Kidney (tissue), 13 donors: ENCODE measurements at regions not wholly inside any gene's neighbourhood (a gene's known extent, or its start where the extent isn't known, plus 50 kb on each side); places are given as distances from the start of the nearest gene placed in this dataset.
A peak's percentile ranks its signal among the peaks of the same experiment; 100 is the strongest.

ENCODE experiments used
- DNase-seq, 5 donors: peaks; one replicate each; pipeline ENCODE4 v3.0.0-alpha.2; 2013 to 2020
- FAIRE-seq: peaks from 2 replicates; lab custom pipeline; 2012; peaks lifted over from hg19 to GRCh38; lab: Jason Lieb, UNC
- H3K27ac ChIP-seq, 2 donors: one replicate each; pipeline ENCODE4 v1.7.0; 2013; ENCODE audit warnings: low read depth in 2 of 2, low read length in 2 of 2, inconsistent platforms in 1 of 2
- H3K27me3 ChIP-seq: one replicate; pipeline ENCODE4 v1.7.1; 2013; ENCODE audit warnings: low read length, inconsistent platforms; ENCODE audit not compliant: control insufficient read depth, insufficient read depth
- H3K36me3 ChIP-seq, 3 donors: one replicate each; pipeline versions ENCODE4 v1.7.0 to v1.7.1; 2013; ENCODE audit warnings: low read length in 3 of 3, control low read depth in 1 of 3, inconsistent platforms in 1 of 3; ENCODE audit not compliant: insufficient read depth in 3 of 3, control insufficient read depth in 2 of 3
- H3K4me1 ChIP-seq, 3 donors: one replicate each; pipeline versions ENCODE4 v1.7.0 to v1.7.1; 2013; ENCODE audit warnings: low read length in 3 of 3, inconsistent platforms in 1 of 3, low read depth in 1 of 3; ENCODE audit not compliant: control insufficient read depth in 2 of 3, insufficient read depth in 2 of 3
- H3K4me3 ChIP-seq, 3 donors: one replicate each; pipeline versions ENCODE4 v1.7.0 to v1.8.1; 2013; ENCODE audit warnings: low read length in 3 of 3, control low read depth in 1 of 3, inconsistent platforms in 1 of 3
- H3K9ac ChIP-seq, 3 donors: one replicate each; pipeline versions ENCODE4 v1.7.0 to v1.7.1; 2013; ENCODE audit warnings: low read length in 3 of 3, control low read depth in 1 of 3, inconsistent platforms in 1 of 3
- H3K9me3 ChIP-seq, 3 donors: one replicate each; pipeline versions ENCODE4 v1.7.0 to v1.7.1; 2013; ENCODE audit warnings: low read length in 3 of 3, control low read depth in 1 of 3, inconsistent platforms in 1 of 3; ENCODE audit not compliant: control insufficient read depth in 2 of 3, insufficient read depth in 1 of 3
- CTCF ChIP-seq: IDR thresholded peaks from 3 replicates; pipeline ENCODE4 v1.5.1; 2012; ENCODE audit warnings: mild to moderate bottlenecking, moderate library complexity, borderline replicate concordance; ENCODE audit not compliant: insufficient read depth; ENCODE audit errors: extremely low read depth
- intact Hi-C: fragments of 100-400 bp; cut with DNase I; formaldehyde crosslinking; loops from one replicate; pipeline ENCODE4 v1.11.1; 2022
- donor health status: control.
- donor health status: control.
- donor health status: control.
- donor health status: control.
- donor health status: control.
- donor health status: DM: yes; HTN: yes; CAD: no.
- donor health status: Normal renal cell carcinoma (clear cell type).

GRCh38 chr13:79937771-79938216, 403.1 kb downstream of the SPRY2 start:
- FAIRE-seq = no peak
- intact Hi-C loops = no loop called here
- no peak for TF ChIP-seq CTCF
- no peak overlapping the region for H3K9ac ChIP-seq
- DNase-seq = peak in 1 of 5 donors; percentile 15
- no peaks in the 10 kb centered on the region for H3K36me3 ChIP-seq
- H3K27me3 ChIP-seq = no peaks in the 10 kb centered on the region
- H3K4me3 ChIP-seq = no peak overlapping the region
- H3K9me3 ChIP-seq = no peaks in the 10 kb centered on the region
- H3K4me1 ChIP-seq = peaks cover 2 to 6% (median 5%) of the 10 kb centered on the region in 3 donors
- H3K27ac ChIP-seq = no peak overlapping the region

DNA sequence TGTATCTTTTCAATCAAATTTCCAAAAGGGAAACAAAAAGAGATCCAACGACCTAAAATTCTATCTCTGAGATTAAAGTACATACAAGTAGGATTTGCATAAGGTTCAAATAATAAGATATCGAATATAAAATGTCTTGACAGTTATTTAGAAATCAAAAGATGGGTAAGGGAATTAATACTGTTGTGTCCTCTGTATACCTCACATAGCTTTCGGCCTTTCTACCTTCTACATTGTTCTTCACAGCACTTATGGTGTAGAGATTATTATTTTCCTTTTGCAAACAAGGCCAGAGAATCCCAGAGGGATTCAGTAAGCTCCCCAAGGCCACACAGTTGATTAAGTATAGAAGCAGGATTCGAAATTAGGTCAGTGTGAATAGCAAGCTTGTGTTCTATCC, 403.6 kb downstream of the SPRY2 start:
- no peak for TF ChIP-seq CTCF
- Histone ChIP-seq H3K27me3 (no peaks in the 10 kb centered on the region), H3K9me3 (no peaks in the 10 kb centered on the region), H3K27ac (peak overlapping the region; percentile 79), H3K36me3 (no peaks in the 10 kb centered on the region), H3K4me3 (no peak overlapping the region), H3K9ac (no peak overlapping the region), H3K4me1 (peaks cover 2 to 6% (median 5%) of the 10 kb centered on the region in 3 donors)
- intact Hi-C loops = no loop called here
- FAIRE-seq (no peak), DNase-seq (no peak)

- Histone ChIP-seq H3K27ac (peak overlapping the region; percentile 79 to 84), H3K4me3 (no peak overlapping the region), H3K9me3 (no peaks in the 10 kb centered on the region), H3K4me1 (peaks cover 2 to 6% (median 5%) of the 10 kb centered on the region in 3 donors), H3K9ac (peak overlapping the region in 1 of 3 donors; percentile 30), H3K27me3 (no peaks in the 10 kb centered on the region), H3K36me3 (no peaks in the 10 kb centered on the region)
- FAIRE-seq (peak; percentile 85), DNase-seq (peak in 3 of 5 donors; percentile 10 to 46 (median 27))
- no peak for TF ChIP-seq CTCF
- intact Hi-C loops = no loop called here
Measured at GRCh38 chr13:79936368-79937136, 404.4 kb downstream of the SPRY2 start.
